GM19467 (cell line): ENCODE measurements at regions not wholly inside any gene's neighbourhood (a gene's known extent, or its start where the extent isn't known, plus 50 kb on each side); places are given as distances from the start of the nearest gene placed in this dataset.
"Not testable (repeated sequence)": the region's sequence is repeated elsewhere in the genome, so short reads cannot be mapped to it uniquely, and the experiment has no call there.

Source experiments
- ATAC-seq: cut with Tn5 transposase; IDR thresholded peaks from one replicate; pipeline ENCODE4 v1.9.1; 2021; ENCODE audit warnings: mild to moderate bottlenecking, moderate library complexity; ENCODE audit not compliant: unreplicated experiment

GRCh38 chr2:8555543-8555942, 126.3 kb upstream of the ID2 start:
- ATAC-seq, result no peak

- no peak for ATAC-seq
Measured at GRCh38 chr2:8558096-8558495, 123.8 kb upstream of the ID2 start.

DNA sequence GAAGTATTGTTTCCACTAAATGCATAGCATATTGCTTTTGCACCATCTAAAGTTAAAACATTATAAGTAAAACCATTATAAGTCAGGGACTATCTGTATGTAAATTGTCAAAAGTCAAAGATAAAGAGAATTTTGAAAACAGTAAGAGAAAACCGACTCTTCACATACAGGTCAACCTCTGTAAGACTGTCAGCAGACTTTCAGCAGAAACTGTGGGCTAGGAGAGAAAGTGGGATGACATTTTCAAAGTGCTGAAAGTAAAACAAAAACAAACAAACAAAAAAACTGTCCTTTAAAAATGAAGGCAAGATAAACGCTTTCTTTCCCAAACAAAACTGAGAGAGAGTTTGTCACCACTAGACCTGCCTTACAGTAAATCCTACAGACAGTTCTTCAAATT, 122.9 kb upstream of the ID2 start:
- ATAC-seq, result no peak

DNA sequence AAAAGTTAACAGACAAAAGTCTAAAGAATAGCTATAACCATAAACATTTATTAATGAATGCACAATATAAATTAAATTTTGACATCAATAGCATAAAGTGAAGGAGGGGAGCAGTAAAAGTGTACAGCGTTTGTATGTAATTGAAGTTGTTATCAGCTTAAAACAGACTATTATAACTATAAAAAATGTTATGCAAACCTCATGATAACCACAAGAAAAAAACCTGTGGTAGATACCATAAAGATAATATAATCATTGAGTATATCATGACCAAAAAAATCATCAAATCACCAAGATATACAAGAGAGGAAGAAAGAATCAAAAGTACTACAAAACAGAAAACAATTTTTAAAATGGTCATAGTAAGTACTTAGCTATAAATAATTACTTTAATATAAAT, 122.1 kb upstream of the ID2 start:
- ATAC-seq, result no peak

GRCh38 chr2:8561692-8562091, 120.2 kb upstream of the ID2 start:
- not testable (repeated sequence) for ATAC-seq

DNA sequence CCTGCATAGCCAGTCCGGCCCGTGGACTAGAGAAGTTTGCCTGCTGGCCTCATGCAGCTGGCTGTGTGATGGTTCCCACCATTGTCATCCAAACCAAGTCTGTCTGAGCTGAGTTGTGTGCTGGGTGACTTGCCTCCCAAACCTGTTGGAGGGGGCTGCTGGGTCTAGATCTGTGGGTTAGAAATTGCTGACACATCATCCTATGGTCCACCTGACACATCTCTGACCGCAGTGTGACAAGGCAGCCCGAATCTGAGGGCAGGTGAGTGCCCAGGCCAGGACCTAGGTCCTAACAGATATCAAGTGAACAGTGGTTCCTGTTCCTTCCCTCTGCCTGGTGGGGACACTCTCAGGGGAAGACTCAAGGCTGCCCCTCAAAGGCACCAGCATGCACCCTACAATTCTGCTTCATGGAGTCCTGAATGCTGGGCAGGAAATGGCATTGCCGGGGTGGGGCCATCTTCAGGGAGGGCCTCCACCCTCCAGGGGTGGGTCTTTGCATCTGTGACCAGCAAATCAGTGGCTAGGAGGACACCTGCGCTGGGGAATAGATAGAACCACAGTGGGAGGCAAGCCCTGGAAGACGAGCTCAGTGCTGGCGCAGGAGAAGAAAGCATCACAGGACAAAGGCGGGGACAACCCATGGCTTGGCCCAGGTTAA, 117.9 kb upstream of the ID2 start:
- no peak for ATAC-seq

DNA sequence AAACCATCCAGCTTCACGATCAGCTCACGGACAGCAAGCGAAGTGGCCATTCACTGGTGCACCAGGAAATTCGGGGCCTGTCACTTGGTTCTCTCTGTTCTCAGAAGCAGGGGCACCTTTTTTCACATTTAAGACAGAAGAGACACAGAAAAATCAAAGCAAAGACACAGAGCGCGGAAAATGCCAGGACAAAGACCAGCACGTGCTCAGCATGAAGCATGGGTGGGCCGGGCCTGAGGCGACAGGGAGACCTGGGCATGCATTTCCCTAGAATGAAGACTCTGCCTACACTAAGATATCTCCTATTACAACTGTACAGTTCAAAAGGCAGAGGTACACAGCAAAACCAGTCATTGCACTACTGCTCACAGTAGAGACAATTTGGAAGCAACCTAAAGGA, 117.4 kb upstream of the ID2 start:
- no peak for ATAC-seq

DNA sequence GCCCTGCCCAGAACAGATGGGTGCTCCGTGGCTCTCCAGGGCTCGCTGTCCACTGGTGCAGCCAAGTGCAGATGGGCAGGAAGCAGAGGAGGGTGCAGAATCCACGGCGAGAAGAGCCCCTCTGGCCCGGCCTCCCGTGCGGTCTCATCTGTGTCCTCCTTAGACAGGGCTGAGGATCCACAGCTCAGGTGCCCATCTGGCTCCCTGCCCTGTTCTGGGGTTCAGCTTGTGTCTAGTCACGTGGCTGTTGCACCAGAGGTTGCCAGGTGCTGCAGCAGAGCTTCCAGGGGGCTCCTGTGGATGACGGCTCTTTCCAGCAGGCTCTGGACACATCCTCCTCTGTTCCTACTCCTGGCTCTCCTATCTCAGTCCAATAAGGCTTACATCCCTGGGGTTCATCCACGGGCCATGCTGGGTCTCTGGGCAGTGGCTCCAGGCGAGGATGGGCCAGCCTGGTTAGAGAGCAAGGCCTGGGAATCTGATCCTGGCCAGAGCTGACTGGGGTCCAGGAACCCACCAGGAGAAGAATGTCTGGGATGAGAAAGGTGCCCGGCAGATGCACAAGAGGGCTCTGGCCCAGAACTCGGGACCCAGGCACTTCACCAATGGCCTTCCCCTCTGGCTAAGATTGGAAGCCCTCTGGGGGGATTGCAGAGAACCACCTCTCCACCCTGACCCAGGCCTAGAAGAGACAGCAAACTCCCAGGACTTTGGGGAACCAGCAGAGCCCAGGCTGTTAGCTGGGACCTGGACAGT, 116.3 kb upstream of the ID2 start:
- ATAC-seq, result no peak

- no peak for ATAC-seq
Measured at GRCh38 chr2:8566155-8566670, 115.6 kb upstream of the ID2 start.

GRCh38 chr2:8566774-8567468, 114.9 kb upstream of the ID2 start:
- ATAC-seq, result no peak

DNA sequence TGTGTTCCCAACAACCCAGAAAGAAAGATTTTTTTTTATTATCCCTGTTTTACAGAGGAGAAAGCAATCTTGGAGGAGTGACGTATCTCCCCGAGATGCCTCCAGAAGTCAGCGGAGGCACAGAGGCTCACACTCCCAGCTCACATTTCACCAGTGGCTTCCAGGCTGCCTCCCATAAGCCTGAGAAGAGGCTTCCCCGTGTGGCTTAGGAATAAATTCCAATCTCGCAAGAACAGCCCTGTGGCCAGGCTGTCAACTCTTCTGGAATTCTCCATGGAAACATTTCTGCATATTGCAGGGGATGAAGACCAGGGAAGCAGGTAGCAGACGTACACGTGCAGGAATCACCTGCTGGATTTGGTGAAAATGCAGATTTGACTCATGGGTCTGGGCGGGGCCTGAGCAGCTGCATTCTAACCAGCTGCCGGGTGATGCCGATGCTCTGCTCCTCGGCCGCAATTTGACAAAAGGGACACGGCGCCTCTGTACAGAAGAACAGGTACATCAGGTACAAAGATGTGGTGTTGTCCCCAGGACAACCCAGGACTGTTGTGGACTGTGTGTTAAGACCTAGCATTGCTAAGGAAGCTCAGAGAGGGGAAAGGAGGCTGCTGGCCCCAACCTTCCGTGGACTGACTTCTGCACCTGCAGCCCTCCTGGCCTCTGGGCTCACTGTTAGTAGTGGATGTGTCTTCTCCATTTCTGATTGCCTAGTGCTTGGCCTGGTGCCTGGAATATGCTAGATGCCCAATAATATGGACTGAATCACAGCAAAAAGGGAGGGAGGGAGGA, 114.2 kb upstream of the ID2 start:
- no peak for ATAC-seq

- no peak for ATAC-seq
Measured at GRCh38 chr2:8568543-8569302, 113.1 kb upstream of the ID2 start.

GRCh38 chr2:8569332-8569930, 112.4 kb upstream of the ID2 start:
- ATAC-seq, result no peak

DNA sequence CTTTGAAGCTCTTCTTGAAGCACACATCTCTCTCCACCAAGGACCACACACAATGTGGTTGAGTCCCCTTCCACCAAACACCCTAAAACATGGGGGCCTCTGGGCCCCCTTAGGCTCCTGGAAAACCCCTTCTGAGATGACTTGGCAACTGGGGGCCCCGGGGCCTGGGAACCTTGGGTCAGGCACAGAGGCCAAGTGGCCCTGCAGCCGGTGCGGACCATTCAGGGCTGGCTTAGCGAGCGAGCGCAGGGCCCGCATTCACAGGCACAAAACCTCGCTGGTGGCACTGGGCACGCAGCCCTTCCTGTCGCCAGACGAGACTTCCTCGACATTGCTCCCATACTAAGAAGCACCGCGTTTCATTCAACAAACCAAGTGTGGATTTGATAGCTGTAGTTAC, 111.2 kb upstream of the ID2 start:
- ATAC-seq, result no peak

DNA sequence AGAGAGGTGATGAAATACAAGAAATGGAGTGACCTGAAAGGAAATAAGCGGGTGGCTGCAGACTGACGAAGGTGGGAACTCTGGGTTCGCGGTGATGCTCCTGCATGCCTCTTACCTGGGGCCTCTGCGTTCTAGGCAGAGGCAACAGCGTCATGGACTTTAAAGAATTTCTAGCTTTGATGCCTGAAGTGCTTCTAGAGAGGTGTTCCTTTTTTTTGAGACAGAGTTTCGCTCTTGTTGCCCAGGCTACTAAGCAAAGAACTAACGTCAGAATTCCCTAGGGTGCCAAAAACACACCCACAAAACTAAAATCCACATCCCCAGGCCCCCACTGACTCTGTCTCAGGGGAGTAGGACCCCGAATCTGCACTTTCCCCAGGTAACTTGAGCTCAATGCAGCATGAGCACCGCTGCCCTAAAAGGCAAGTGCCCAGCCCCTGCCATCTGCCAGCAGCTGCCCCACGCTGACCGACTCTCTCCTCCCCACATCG, 110.5 kb upstream of the ID2 start:
- ATAC-seq, result no peak

DNA sequence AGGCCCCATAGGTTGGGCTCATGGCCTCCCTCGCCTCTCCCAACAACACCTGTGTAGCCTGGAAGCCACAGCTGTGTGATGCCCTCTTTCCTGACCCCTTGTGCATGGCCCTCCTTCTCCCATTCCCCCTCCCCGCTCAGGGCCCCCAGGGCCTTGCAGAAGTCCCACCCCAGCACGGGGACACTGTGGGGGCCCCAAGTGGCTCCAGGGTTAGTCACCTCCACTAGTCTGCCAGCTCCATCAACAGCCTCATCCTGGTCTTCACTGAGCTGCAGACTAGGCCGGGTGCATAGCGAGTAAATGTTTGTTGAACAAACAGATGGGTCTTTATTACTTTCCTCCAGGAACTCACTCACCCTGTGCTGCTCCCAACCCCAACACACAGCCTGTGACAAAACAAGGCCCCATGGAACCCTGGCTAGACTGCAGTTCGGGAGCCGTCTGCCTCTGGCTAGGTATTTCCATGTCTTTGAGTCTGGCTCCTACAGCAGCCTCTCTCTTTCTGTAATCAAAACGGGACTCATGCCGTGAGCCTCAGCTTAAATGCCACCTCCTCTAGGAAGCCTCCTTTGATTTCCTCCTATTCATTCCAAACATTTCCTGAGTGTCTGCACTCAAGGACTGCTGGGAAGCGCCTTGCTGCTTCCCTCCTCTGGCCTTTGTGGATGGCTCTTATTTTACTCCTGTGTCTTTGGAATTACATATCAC, 109.9 kb upstream of the ID2 start:
- ATAC-seq, result no peak

DNA sequence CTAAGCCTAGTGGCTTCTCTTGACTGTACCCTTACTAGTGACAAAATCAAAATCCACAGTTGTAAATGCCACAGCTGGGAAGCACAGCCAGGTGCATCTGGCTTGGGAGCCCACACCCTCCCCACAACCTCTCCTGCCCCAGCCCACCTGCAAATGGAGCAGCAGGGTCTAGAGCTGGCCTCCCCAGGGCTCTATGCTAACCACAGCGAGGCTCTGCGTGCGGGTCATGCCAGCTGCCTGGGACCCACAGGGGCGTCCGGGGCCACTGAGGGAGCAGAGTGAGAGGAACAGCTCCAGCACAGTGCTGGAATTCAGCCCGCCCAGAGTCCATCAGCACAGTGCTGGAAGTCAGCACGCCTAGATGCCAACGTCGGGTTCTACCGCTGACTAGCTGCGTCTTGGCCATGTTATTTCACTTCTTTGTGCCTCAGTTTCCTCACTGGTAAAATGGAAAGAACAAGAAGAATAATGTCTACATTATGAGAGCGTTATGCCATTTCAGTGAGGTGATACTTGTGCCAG, 109.1 kb upstream of the ID2 start:
- ATAC-seq, result no peak

GRCh38 chr2:8573234-8573941, 108.5 kb upstream of the ID2 start:
- no peak for ATAC-seq

GRCh38 chr2:8573942-8574195, 108.0 kb upstream of the ID2 start:
- no peak for ATAC-seq
